K562 (cell line): ENCODE measurements at regions not wholly inside any gene's neighbourhood (a gene's known extent, or its start where the extent isn't known, plus 50 kb on each side); places are given as distances from the start of the nearest gene placed in this dataset.

Experiments used
- ATAC-seq: fragments of 200-7000 bp; cut with Tn5 transposase; 3 replicates; pipeline ENCODE4 v1.9.1; 2020; ENCODE audit warnings: moderate library complexity
- BruUV-seq: library from RNA; stranded (reverse); fragments of 400-500 nt; replicated peaks from 2 replicates; lab custom pipeline; 2021; lab: Mats Ljungman, UMichigan
- CTCF ChIA-PET: fragments of 300-600 bp; formaldehyde crosslinking; extraction: SDS; loops from one replicate; lab custom pipeline; 2021; ENCODE audit warnings: low intra/inter-chr PET ratio; lab: Yijun Ruan, JAX
- POLR2A ChIA-PET: fragments of 300-600, 350-650 bp; sonication (Branson Sonifier 250); formaldehyde crosslinking; extraction: SDS; loops from one replicate; lab custom pipeline; 2021; ENCODE audit warnings: antibody characterized with exemption, inconsistent platforms; lab: Yijun Ruan, JAX
- DNase-seq, 4 experiments: peaks; one replicate each; pipeline versions ENCODE4 v3.0.0 to v3.0.0-alpha.2; 2011 to 2018; ENCODE audit warnings: low spot score in 3 of 4, mixed read lengths in 3 of 4; ENCODE audit errors: extremely low read depth in 1 of 4
- FAIRE-seq: peaks from 2 replicates; lab custom pipeline; 2011; peaks lifted over from hg19 to GRCh38; lab: Jason Lieb, UNC
- H2AFZ ChIP-seq: 2 replicates; pipeline ENCODE4 v1.6.0; 2011; ENCODE audit warnings: low read depth, low read length, control low read depth, inconsistent platforms
- H3K27ac ChIP-seq: fragments of 200-600 bp; 3 replicates; pipeline ENCODE4 v1.8.0; 2011; ENCODE audit warnings: low read depth, mild to moderate bottlenecking, control low read depth, inconsistent platforms, low read length, moderate library complexity, mixed read lengths; ENCODE audit errors: extremely low read depth
- H3K27me3 ChIP-seq, 2 experiments: fragments of 300-600 bp in 1 of 2; 2 replicates in 1 of 2; 3 replicates in 1 of 2; pipeline versions ENCODE4 v1.6.0 to v1.8.0; 2011; ENCODE audit warnings: inconsistent platforms in 2 of 2, low read length in 2 of 2, mild to moderate bottlenecking in 1 of 2, mixed read lengths in 1 of 2, moderate library complexity in 1 of 2; ENCODE audit not compliant: control insufficient read depth in 2 of 2, insufficient read depth in 2 of 2
- H3K36me3 ChIP-seq: fragments of 300-600 bp; 3 replicates; pipeline ENCODE4 v1.8.0; 2011; ENCODE audit warnings: mild to moderate bottlenecking, low read length, inconsistent platforms; ENCODE audit not compliant: control insufficient read depth, insufficient read depth
- H3K4me1 ChIP-seq, 2 experiments: fragments of 200-600 bp in 1 of 2; replicated peaks in 1 of 2; 2 replicates in 1 of 2; 3 replicates in 1 of 2; pipeline versions ENCODE4 v1.5.1 to v1.8.0; 2011; ENCODE audit warnings: inconsistent platforms in 2 of 2, low read length in 2 of 2, mild to moderate bottlenecking in 1 of 2, mixed read lengths in 1 of 2, moderate library complexity in 1 of 2; ENCODE audit not compliant: control insufficient read depth in 2 of 2, insufficient read depth in 2 of 2
- H3K4me2 ChIP-seq: 2 replicates; pipeline ENCODE4 v1.6.1; 2011; ENCODE audit warnings: low read length, control low read depth, inconsistent platforms, mixed read lengths; ENCODE audit not compliant: insufficient read depth
- H3K4me3 ChIP-seq: fragments of 200-600 bp; sonication (generic), shearing (Covaris generic); 2 replicates; pipeline ENCODE4 v1.5.1; 2016; ENCODE audit warnings: control low read depth, inconsistent platforms
- H3K79me2 ChIP-seq: fragments of 200-600 bp; 3 replicates; pipeline ENCODE4 v1.8.0; 2011; ENCODE audit warnings: low read length, inconsistent platforms; ENCODE audit not compliant: control insufficient read depth, insufficient read depth
- H3K9ac ChIP-seq, 2 experiments: 2 replicates each; pipeline versions ENCODE4 v1.6.0 to v1.6.1; 2011; ENCODE audit warnings: low read depth in 2 of 2, low read length in 2 of 2, control low read depth in 1 of 2, inconsistent platforms in 1 of 2, mild to moderate bottlenecking in 1 of 2, mixed read lengths in 1 of 2; ENCODE audit not compliant: insufficient read depth in 1 of 2
- H3K9me1 ChIP-seq: one replicate; pipeline ENCODE4 v1.6.0; 2011; ENCODE audit warnings: inconsistent platforms, mild to moderate bottlenecking, low read length, moderate library complexity; ENCODE audit not compliant: control insufficient read depth, insufficient read depth
- H3K9me3 ChIP-seq: replicated peaks from 2 replicates; pipeline ENCODE4 v1.5.1; 2011; ENCODE audit warnings: low read depth, low read length, inconsistent platforms; ENCODE audit not compliant: control insufficient read depth, insufficient read depth
- H4K20me1 ChIP-seq: replicated peaks from 2 replicates; pipeline ENCODE4 v1.6.1; 2011; ENCODE audit warnings: low read length, inconsistent platforms, mixed read lengths; ENCODE audit not compliant: control insufficient read depth, insufficient read depth
- ARID1B ChIP-seq: fragments of 450-650 bp; IDR thresholded peaks from 2 replicates; pipeline ENCODE4 v1.6.1; 2016; ENCODE audit warnings: antibody characterized with exemption, mild to moderate bottlenecking, inconsistent platforms
- DIDO1 ChIP-seq: fragments of 450-650 bp; IDR thresholded peaks from 2 replicates; pipeline ENCODE4 v1.6.1; 2016; ENCODE audit warnings: low read depth, missing biosample characterization, missing genetic modification characterization
- E2F6 ChIP-seq, 2 experiments: IDR thresholded peaks; 2 replicates each; pipeline ENCODE4 v1.6.1; 2011; ENCODE audit warnings: borderline replicate concordance in 1 of 2, control low read depth in 1 of 2, low read depth in 1 of 2, low read length in 1 of 2, mild to moderate bottlenecking in 1 of 2, mixed read lengths in 1 of 2, moderate library complexity in 1 of 2; ENCODE audit not compliant: insufficient read depth in 1 of 2, insufficient read length in 1 of 2, poor library complexity in 1 of 2, severe bottlenecking in 1 of 2; ENCODE audit errors: extremely low read depth in 1 of 2
- ILF3 ChIP-seq: fragments of 450-650 bp; IDR thresholded peaks from 2 replicates; pipeline ENCODE4 v1.6.1; 2018; ENCODE audit warnings: antibody characterized with exemption, mild to moderate bottlenecking, moderate library complexity, borderline replicate concordance
- MIER1 ChIP-seq: fragments of 450-650 bp; IDR thresholded peaks from 2 replicates; pipeline ENCODE4 v1.6.1; 2016; ENCODE audit warnings: antibody characterized with exemption, mild to moderate bottlenecking, low read depth
- WGBS: fragments of 100-300 bp; shearing (Covaris generic); methylation state at CpG from one replicate; pipeline ENCODE4 v1.1.6; 2016; ENCODE audit warnings: low coverage, mixed read lengths; ENCODE audit not compliant: insufficient coverage; ENCODE audit errors: missing lambda C conversion rate; 5-methylcytosine and 5-hydroxymethylcytosine counted together
- in situ Hi-C: fragments of 300-500 bp; cut with MboI; formaldehyde crosslinking; loops from 4 replicates; pipeline ENCODE4 v1.15.0; 2018; ENCODE audit warnings: inconsistent platforms, mixed read lengths
- intact Hi-C: fragments of 100-400 bp; cut with micrococcal nuclease; formaldehyde crosslinking; loops from 2 replicates; pipeline ENCODE4 v1.14.2; 2022
- TF ChIP-seq, protein P1 (sequence below): fragments of 450-650 bp; IDR thresholded peaks from 2 replicates; pipeline ENCODE4 v1.6.1; 2016

GRCh38 chr1:56145581-56145980, 433.8 kb downstream of the PLPP3 start:
- no peaks in the 10 kb centered on the region for H4K20me1 ChIP-seq
- no peak overlapping the region for H3K4me2 ChIP-seq
- WGBS, result 0% methylated on average over 1 of the region's 1 CpG
- H3K9me3 ChIP-seq, result 0 out of 2 replicates have a peak, but pooled peaks cover 2% of the 10 kb centered on the region
- DNase-seq (no peak), FAIRE-seq (no peak), ATAC-seq (no peak)
- no TSS peak for BruUV-seq
- intact Hi-C loops, result no loop called here
- in situ Hi-C loops, result no loop called here
- CTCF ChIA-PET, result no interaction called here
- H3K4me1 ChIP-seq, result no peaks in the 10 kb centered on the region
- H2AFZ ChIP-seq, result no peak overlapping the region
- H3K4me3 ChIP-seq, result no peak overlapping the region
- no peaks in the 10 kb centered on the region for H3K9me1 ChIP-seq
- POLR2A ChIA-PET, result interaction anchor here (0.7 kb wide), 1 partner anchor 185 kb away, joined by 3 read pairs; no protein-coding TSS in a partner anchor
- H3K27ac ChIP-seq, result no peak overlapping the region
- TF ChIP-seq MIER1 (no peak), E2F6 (IDR thresholded peaks at IDR 0.05; ENCODE audit: borderline replicate concordance in 1 of 2, extremely low read depth in 1 of 2, insufficient read depth in 1 of 2, insufficient read length in 1 of 2, low read depth in 1 of 2, low read length in 1 of 2, poor library complexity in 1 of 2, severe bottlenecking in 1 of 2) (no peak), DIDO1 (no peak), ARID1B (no peak), ILF3 (no peak)
- TF ChIP-seq, protein P1, sequence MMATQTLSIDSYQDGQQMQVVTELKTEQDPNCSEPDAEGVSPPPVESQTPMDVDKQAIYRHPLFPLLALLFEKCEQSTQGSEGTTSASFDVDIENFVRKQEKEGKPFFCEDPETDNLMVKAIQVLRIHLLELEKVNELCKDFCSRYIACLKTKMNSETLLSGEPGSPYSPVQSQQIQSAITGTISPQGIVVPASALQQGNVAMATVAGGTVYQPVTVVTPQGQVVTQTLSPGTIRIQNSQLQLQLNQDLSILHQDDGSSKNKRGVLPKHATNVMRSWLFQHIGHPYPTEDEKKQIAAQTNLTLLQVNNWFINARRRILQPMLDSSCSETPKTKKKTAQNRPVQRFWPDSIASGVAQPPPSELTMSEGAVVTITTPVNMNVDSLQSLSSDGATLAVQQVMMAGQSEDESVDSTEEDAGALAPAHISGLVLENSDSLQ, result no peak
- no peaks in the 10 kb centered on the region for H3K79me2 ChIP-seq
- H3K9ac ChIP-seq, result no peak overlapping the region
- H3K27me3 ChIP-seq, result no peaks in the 10 kb centered on the region
- H3K36me3 ChIP-seq, result no peaks in the 10 kb centered on the region
